ENCODE measurements at regions not wholly inside any gene's neighbourhood (a gene's known extent, or its start where the extent isn't known, plus 50 kb on each side); places are given as distances from the start of the nearest gene placed in this dataset.

- POLR2A ChIA-PET = no interaction called here
Measured at GRCh38 chr9:99375481-99375880, 153.4 kb downstream of the SEC61B start.

GRCh38 chr9:99377790-99378775 lies 156.0 kb downstream of the SEC61B start:
- TF ChIP-seq CTCF (IDR thresholded peaks at IDR 0.05; ENCODE audit: control extremely low read depth, extremely low read depth, low read depth, missing control alignments) = no peak
- ChIA-PET CTCF (no interaction called here), POLR2A (no interaction called here)
- DNase-seq (ENCODE audit: extremely low spot score) = no peak

More at GRCh38 chr9:99375481-99375880, 153.4 kb downstream of the SEC61B start:
- CTCF ChIA-PET = no interaction called here
- DNase-seq (ENCODE audit: extremely low spot score) = no peak
- no peak for TF ChIP-seq CTCF (IDR thresholded peaks at IDR 0.05; ENCODE audit: control extremely low read depth, extremely low read depth, low read depth, missing control alignments)

GRCh38 chr9:99383536-99383935 lies 161.5 kb downstream of the SEC61B start:
- no peak for DNase-seq (ENCODE audit: extremely low spot score)
- POLR2A ChIA-PET = no interaction called here
- CTCF ChIA-PET = interaction anchor here (1.4 kb wide), 1 partner anchor 9 kb away, joined by 3 read pairs; no protein-coding TSS in a partner anchor
- no peak for TF ChIP-seq CTCF (IDR thresholded peaks at IDR 0.05; ENCODE audit: control extremely low read depth, extremely low read depth, low read depth, missing control alignments)

- no peak for TF ChIP-seq CTCF (IDR thresholded peaks at IDR 0.05; ENCODE audit: control extremely low read depth, extremely low read depth, low read depth, missing control alignments)
- POLR2A ChIA-PET = no interaction called here
- CTCF ChIA-PET = no interaction called here
- DNase-seq (ENCODE audit: extremely low spot score) = no peak
Measured at GRCh38 chr9:99385215-99385614, 163.1 kb downstream of the SEC61B start.

GRCh38 chr9:99385814-99386279 lies 163.8 kb downstream of the SEC61B start:
- ChIA-PET POLR2A (no interaction called here), CTCF (interaction anchor here (1.3 kb wide), 1 partner anchor 26 kb away, joined by 3 read pairs; no protein-coding TSS in a partner anchor)
- no peak for TF ChIP-seq CTCF (IDR thresholded peaks at IDR 0.05; ENCODE audit: control extremely low read depth, extremely low read depth, low read depth, missing control alignments)
- DNase-seq (ENCODE audit: extremely low spot score) = no peak

GRCh38 chr9:99387431-99387830 lies 165.3 kb downstream of the SEC61B start:
- ChIA-PET CTCF (interaction anchor here (1.3 kb wide), 1 partner anchor 24 kb away, joined by 3 read pairs; no protein-coding TSS in a partner anchor), POLR2A (no interaction called here)
- no peak for TF ChIP-seq CTCF (IDR thresholded peaks at IDR 0.05; ENCODE audit: control extremely low read depth, extremely low read depth, low read depth, missing control alignments)
- no peak for DNase-seq (ENCODE audit: extremely low spot score)
